CD4-positive, alpha-beta memory T cell (primary cell): ENCODE measurements at regions not wholly inside any gene's neighbourhood (a gene's known extent, or its start where the extent isn't known, plus 50 kb on each side); places are given as distances from the start of the nearest gene placed in this dataset.

ENCODE experiments used
- CTCF ChIA-PET: fragments of 350-600 bp; sonication (Branson Sonifier 250); formaldehyde crosslinking; loops from one replicate; lab custom pipeline; 2021; ENCODE audit warnings: inconsistent platforms; ENCODE audit not compliant: partially characterized antibody; lab: Charles Lee
- POLR2A ChIA-PET: fragments of 350-600 bp; sonication (Branson Sonifier 250); formaldehyde crosslinking; loops from one replicate; lab custom pipeline; 2021; ENCODE audit not compliant: partially characterized antibody; lab: Charles Lee
- DNase-seq, 5 donors: peaks; one replicate each; pipeline versions ENCODE4 v3.0.0 to v3.0.0-alpha.2; 2020 to 2022; ENCODE audit warnings: mixed read lengths in 1 of 5
- H3K27ac ChIP-seq: one replicate; pipeline ENCODE4 v1.7.0; 2013; ENCODE audit warnings: low read depth, low read length
- H3K27me3 ChIP-seq: 2 replicates; pipeline ENCODE4 v1.7.0; 2013; ENCODE audit warnings: mild to moderate bottlenecking, low read length, moderate library complexity; ENCODE audit not compliant: insufficient read depth
- H3K36me3 ChIP-seq: 2 replicates; pipeline ENCODE4 v1.7.0; 2013; ENCODE audit warnings: mild to moderate bottlenecking, low read length, moderate library complexity; ENCODE audit not compliant: insufficient read depth
- H3K4me1 ChIP-seq: 2 replicates; pipeline ENCODE4 v1.7.0; 2013; ENCODE audit warnings: mild to moderate bottlenecking, low read length, moderate library complexity; ENCODE audit not compliant: insufficient read depth
- H3K4me3 ChIP-seq, 2 donors: one replicate each; pipeline ENCODE4 v1.7.0; 2013; ENCODE audit warnings: low read length in 2 of 2, mild to moderate bottlenecking in 1 of 2
- H3K9me3 ChIP-seq, 2 donors: one replicate each; pipeline ENCODE4 v1.7.0; 2013; ENCODE audit warnings: low read length in 2 of 2, control low read depth in 1 of 2; ENCODE audit not compliant: control insufficient read depth in 1 of 2
- H3K27ac Mint-ChIP-seq, 7 donors: one replicate each; pipeline ENCODE4 v1.8.0; 2020 to 2021; ENCODE audit warnings: mixed read lengths in 7 of 7, mild to moderate bottlenecking in 6 of 7, inconsistent platforms in 3 of 7, moderate library complexity in 3 of 7
- H3K27me3 Mint-ChIP-seq, 2 donors: one replicate each; pipeline ENCODE4 v1.8.0; 2020 to 2021; ENCODE audit warnings: mixed read lengths in 2 of 2
- H3K36me3 Mint-ChIP-seq, 2 donors: one replicate each; pipeline ENCODE4 v1.8.0; 2020 to 2021; ENCODE audit warnings: mixed read lengths in 2 of 2, inconsistent platforms in 1 of 2, mild to moderate bottlenecking in 1 of 2
- H3K4me1 Mint-ChIP-seq, 4 donors: one replicate each; pipeline ENCODE4 v1.8.0; 2020 to 2021; ENCODE audit warnings: mixed read lengths in 4 of 4, mild to moderate bottlenecking in 1 of 4
- H3K4me3 Mint-ChIP-seq, 8 donors: one replicate each; pipeline ENCODE4 v1.8.0; 2020 to 2021; ENCODE audit warnings: mixed read lengths in 8 of 8, mild to moderate bottlenecking in 7 of 8, moderate library complexity in 6 of 8, inconsistent platforms in 3 of 8
- H3K9me3 Mint-ChIP-seq, 8 donors: one replicate each; pipeline ENCODE4 v1.8.0; 2020 to 2021; ENCODE audit warnings: mixed read lengths in 8 of 8, mild to moderate bottlenecking in 5 of 8, inconsistent platforms in 3 of 8, moderate library complexity in 1 of 8
- intact Hi-C: fragments of 100-400 bp; cut with micrococcal nuclease; formaldehyde crosslinking; loops from one replicate; pipeline ENCODE4 v1.15.1; 2023

GRCh38 chr4:189304809-189305208 lies 635.9 kb upstream of the FRG1 start:
- H3K4me1 Mint-ChIP-seq: no peaks in the 10 kb centered on the region
- Histone ChIP-seq H3K27me3 (no peaks in the 10 kb centered on the region), H3K4me3 (no peak overlapping the region), H3K36me3 (no peaks in the 10 kb centered on the region), H3K4me1 (no peaks in the 10 kb centered on the region), H3K27ac (no peak overlapping the region), H3K9me3 (no peaks in the 10 kb centered on the region)
- CTCF ChIA-PET: no interaction called here
- no peak overlapping the region for H3K27ac Mint-ChIP-seq
- H3K27me3 Mint-ChIP-seq: no peaks in the 10 kb centered on the region
- peaks cover 0 to 9% (median 3%) of the 10 kb centered on the region in 8 donors for H3K9me3 Mint-ChIP-seq
- no peak overlapping the region for H3K4me3 Mint-ChIP-seq
- POLR2A ChIA-PET: no interaction called here
- no peaks in the 10 kb centered on the region for H3K36me3 Mint-ChIP-seq
- DNase-seq: no peak
- intact Hi-C loops: no loop called here

- no peak overlapping the region for H3K4me3 ChIP-seq
- no peaks in the 10 kb centered on the region for H3K36me3 Mint-ChIP-seq
- no peaks in the 10 kb centered on the region for H3K27me3 Mint-ChIP-seq
- intact Hi-C loops: no loop called here
- no peaks in the 10 kb centered on the region for H3K27me3 ChIP-seq
- no peaks in the 10 kb centered on the region for H3K4me1 ChIP-seq
- no peak for DNase-seq
- POLR2A ChIA-PET: no interaction called here
- no peaks in the 10 kb centered on the region for H3K9me3 ChIP-seq
- peaks cover 0 to 9% (median 3%) of the 10 kb centered on the region in 8 donors for H3K9me3 Mint-ChIP-seq
- H3K4me1 Mint-ChIP-seq: no peaks in the 10 kb centered on the region
- CTCF ChIA-PET: no interaction called here
- H3K36me3 ChIP-seq: no peaks in the 10 kb centered on the region
- no peak overlapping the region for H3K4me3 Mint-ChIP-seq
- no peak overlapping the region for H3K27ac ChIP-seq
- H3K27ac Mint-ChIP-seq: no peak overlapping the region
These were observed 635.2 kb upstream of the FRG1 start for GRCh38 chr4:189305500-189305899.

GRCh38 chr4:189311251-189311650 lies 629.4 kb upstream of the FRG1 start:
- no peak for DNase-seq
- ChIA-PET POLR2A (no interaction called here), CTCF (no interaction called here)
- H3K27me3 Mint-ChIP-seq: no peaks in the 10 kb centered on the region
- no peaks in the 10 kb centered on the region for H3K9me3 ChIP-seq
- H3K4me3 Mint-ChIP-seq: no peak overlapping the region
- H3K9me3 Mint-ChIP-seq: peaks cover 0 to 14% (median 3%) of the 10 kb centered on the region in 8 donors
- H3K4me1 ChIP-seq: no peaks in the 10 kb centered on the region
- H3K4me1 Mint-ChIP-seq: no peaks in the 10 kb centered on the region
- no peaks in the 10 kb centered on the region for H3K36me3 Mint-ChIP-seq
- H3K36me3 ChIP-seq: no peaks in the 10 kb centered on the region
- H3K4me3 ChIP-seq: no peak overlapping the region
- H3K27ac ChIP-seq: no peak overlapping the region
- intact Hi-C loops: no loop called here
- H3K27ac Mint-ChIP-seq: no peak overlapping the region
- H3K27me3 ChIP-seq: no peaks in the 10 kb centered on the region

- H3K36me3 Mint-ChIP-seq: no peaks in the 10 kb centered on the region
- H3K4me1 ChIP-seq: no peaks in the 10 kb centered on the region
- H3K27ac ChIP-seq: no peak overlapping the region
- intact Hi-C loops: no loop called here
- H3K4me1 Mint-ChIP-seq: no peaks in the 10 kb centered on the region
- no peaks in the 10 kb centered on the region for H3K27me3 Mint-ChIP-seq
- no peak for DNase-seq
- H3K4me3 Mint-ChIP-seq: no peak overlapping the region
- POLR2A ChIA-PET: no interaction called here
- H3K9me3 Mint-ChIP-seq: peaks cover 0 to 14% (median 3%) of the 10 kb centered on the region in 8 donors
- H3K4me3 ChIP-seq: no peak overlapping the region
- H3K27ac Mint-ChIP-seq: no peak overlapping the region
- H3K36me3 ChIP-seq: no peaks in the 10 kb centered on the region
- H3K9me3 ChIP-seq: no peaks in the 10 kb centered on the region
- H3K27me3 ChIP-seq: no peaks in the 10 kb centered on the region
- CTCF ChIA-PET: no interaction called here
These were observed 627.6 kb upstream of the FRG1 start for GRCh38 chr4:189313064-189313463.

GRCh38 chr4:189313861-189314513 lies 626.7 kb upstream of the FRG1 start:
- ChIA-PET CTCF (no interaction called here), POLR2A (no interaction called here)
- Mint-ChIP-seq H3K36me3 (no peaks in the 10 kb centered on the region), H3K27me3 (no peaks in the 10 kb centered on the region), H3K4me1 (no peaks in the 10 kb centered on the region), H3K27ac (no peak overlapping the region), H3K9me3 (peaks cover 0 to 14% (median 3%) of the 10 kb centered on the region in 8 donors), H3K4me3 (no peak overlapping the region)
- DNase-seq: no peak
- H3K27ac ChIP-seq: no peak overlapping the region
- no peaks in the 10 kb centered on the region for H3K36me3 ChIP-seq
- H3K4me3 ChIP-seq: no peak overlapping the region
- intact Hi-C loops: no loop called here
- no peaks in the 10 kb centered on the region for H3K9me3 ChIP-seq
- H3K27me3 ChIP-seq: no peaks in the 10 kb centered on the region
- H3K4me1 ChIP-seq: no peaks in the 10 kb centered on the region

GRCh38 chr4:189322426-189322825 lies 618.2 kb upstream of the FRG1 start:
- intact Hi-C loops: no loop called here
- ChIA-PET POLR2A (no interaction called here), CTCF (no interaction called here)
- no peaks in the 10 kb centered on the region for H3K27me3 Mint-ChIP-seq
- H3K4me1 Mint-ChIP-seq: no peaks in the 10 kb centered on the region
- H3K27me3 ChIP-seq: no peaks in the 10 kb centered on the region
- H3K36me3 Mint-ChIP-seq: no peaks in the 10 kb centered on the region
- no peak overlapping the region for H3K27ac Mint-ChIP-seq
- H3K4me1 ChIP-seq: no peaks in the 10 kb centered on the region
- no peak for DNase-seq
- no peaks in the 10 kb centered on the region for H3K36me3 ChIP-seq
- H3K9me3 Mint-ChIP-seq: peaks cover 0 to 12% (median 3%) of the 10 kb centered on the region in 8 donors
- H3K27ac ChIP-seq: no peak overlapping the region
- no peaks in the 10 kb centered on the region for H3K9me3 ChIP-seq
- no peak overlapping the region for H3K4me3 ChIP-seq
- no peak overlapping the region for H3K4me3 Mint-ChIP-seq

GRCh38 chr4:189341881-189342280 lies 598.8 kb upstream of the FRG1 start:
- Mint-ChIP-seq H3K4me3 (no peak overlapping the region), H3K9me3 (peaks cover 0 to 17% (median 9%) of the 10 kb centered on the region in 8 donors), H3K4me1 (no peaks in the 10 kb centered on the region), H3K27ac (no peak overlapping the region), H3K27me3 (no peaks in the 10 kb centered on the region), H3K36me3 (no peaks in the 10 kb centered on the region)
- Histone ChIP-seq H3K4me3 (no peak overlapping the region), H3K36me3 (no peaks in the 10 kb centered on the region), H3K27me3 (no peaks in the 10 kb centered on the region), H3K9me3 (no peaks in the 10 kb centered on the region), H3K27ac (no peak overlapping the region), H3K4me1 (no peaks in the 10 kb centered on the region)
- ChIA-PET POLR2A (no interaction called here), CTCF (no interaction called here)
- DNase-seq: no peak
- intact Hi-C loops: no loop called here

- H3K9me3 ChIP-seq: no peaks in the 10 kb centered on the region
- DNase-seq: no peak
- H3K27ac Mint-ChIP-seq: no peak overlapping the region
- ChIA-PET POLR2A (no interaction called here), CTCF (no interaction called here)
- no peaks in the 10 kb centered on the region for H3K36me3 ChIP-seq
- H3K4me1 ChIP-seq: no peaks in the 10 kb centered on the region
- H3K4me3 ChIP-seq: no peak overlapping the region
- intact Hi-C loops: no loop called here
- H3K36me3 Mint-ChIP-seq: no peaks in the 10 kb centered on the region
- H3K4me3 Mint-ChIP-seq: no peak overlapping the region
- H3K27me3 Mint-ChIP-seq: no peaks in the 10 kb centered on the region
- H3K4me1 Mint-ChIP-seq: no peaks in the 10 kb centered on the region
- H3K27ac ChIP-seq: no peak overlapping the region
- H3K27me3 ChIP-seq: no peaks in the 10 kb centered on the region
- peaks cover 0 to 8% (median 2%) of the 10 kb centered on the region in 8 donors for H3K9me3 Mint-ChIP-seq
These were observed 585.1 kb upstream of the FRG1 start for GRCh38 chr4:189355590-189355989.
